GM19455 (cell line): ENCODE measurements at regions not wholly inside any gene's neighbourhood (a gene's known extent, or its start where the extent isn't known, plus 50 kb on each side); places are given as distances from the start of the nearest gene placed in this dataset.

Experiments used
- ATAC-seq: cut with Tn5 transposase; IDR thresholded peaks from one replicate; pipeline ENCODE4 v1.9.1; 2021; ENCODE audit not compliant: unreplicated experiment

GRCh38 chr10:52682766-52683165 lies 89.8 kb downstream of the MBL2 start:
- no peak for ATAC-seq

GRCh38 chr10:52683776-52684175 lies 88.8 kb downstream of the MBL2 start:
- no peak for ATAC-seq

GRCh38 chr10:52688899-52689298 lies 83.7 kb downstream of the MBL2 start:
- ATAC-seq, result no peak

- ATAC-seq, result no peak
These were observed 76.4 kb downstream of the MBL2 start for GRCh38 chr10:52696232-52696631.

GRCh38 chr10:52701647-52702046 lies 70.9 kb downstream of the MBL2 start:
- ATAC-seq, result no peak

GRCh38 chr10:52703451-52703850 lies 69.1 kb downstream of the MBL2 start:
- ATAC-seq, result no peak

- ATAC-seq, result no peak
These were observed 68.7 kb downstream of the MBL2 start for GRCh38 chr10:52703898-52704297.

GRCh38 chr10:52706332-52707070 lies 66.1 kb downstream of the MBL2 start:
- no peak for ATAC-seq
